HUES6 (cell line): ENCODE measurements at regions not wholly inside any gene's neighbourhood (a gene's known extent, or its start where the extent isn't known, plus 50 kb on each side); places are given as distances from the start of the nearest gene placed in this dataset.
"Not testable (repeated sequence)": the region's sequence is repeated elsewhere in the genome, so short reads cannot be mapped to it uniquely, and the experiment has no call there.

Source experiments
- H3K27ac ChIP-seq: 2 replicates; pipeline ENCODE4 v1.7.0; 2013; ENCODE audit warnings: low read depth, mild to moderate bottlenecking, low read length, inconsistent platforms
- H3K27me3 ChIP-seq: 2 replicates; pipeline ENCODE4 v1.6.1; 2013; ENCODE audit warnings: low read length; ENCODE audit not compliant: control insufficient read depth, insufficient read depth
- H3K36me3 ChIP-seq: 2 replicates; pipeline ENCODE4 v1.6.1; 2013; ENCODE audit warnings: low read length; ENCODE audit not compliant: control insufficient read depth, insufficient read depth
- H3K4me1 ChIP-seq: 2 replicates; pipeline ENCODE4 v1.6.1; 2013; ENCODE audit warnings: low read length; ENCODE audit not compliant: control insufficient read depth, insufficient read depth
- H3K4me3 ChIP-seq: 2 replicates; pipeline ENCODE4 v1.5.1; 2013; ENCODE audit warnings: low read depth, low read length
- H3K9ac ChIP-seq: one replicate; pipeline ENCODE4 v1.6.1; 2013; ENCODE audit warnings: mild to moderate bottlenecking, low read length
- H3K9me3 ChIP-seq: 2 replicates; pipeline ENCODE4 v1.6.1; 2013; ENCODE audit warnings: low read depth, low read length; ENCODE audit not compliant: control insufficient read depth, insufficient read depth

DNA sequence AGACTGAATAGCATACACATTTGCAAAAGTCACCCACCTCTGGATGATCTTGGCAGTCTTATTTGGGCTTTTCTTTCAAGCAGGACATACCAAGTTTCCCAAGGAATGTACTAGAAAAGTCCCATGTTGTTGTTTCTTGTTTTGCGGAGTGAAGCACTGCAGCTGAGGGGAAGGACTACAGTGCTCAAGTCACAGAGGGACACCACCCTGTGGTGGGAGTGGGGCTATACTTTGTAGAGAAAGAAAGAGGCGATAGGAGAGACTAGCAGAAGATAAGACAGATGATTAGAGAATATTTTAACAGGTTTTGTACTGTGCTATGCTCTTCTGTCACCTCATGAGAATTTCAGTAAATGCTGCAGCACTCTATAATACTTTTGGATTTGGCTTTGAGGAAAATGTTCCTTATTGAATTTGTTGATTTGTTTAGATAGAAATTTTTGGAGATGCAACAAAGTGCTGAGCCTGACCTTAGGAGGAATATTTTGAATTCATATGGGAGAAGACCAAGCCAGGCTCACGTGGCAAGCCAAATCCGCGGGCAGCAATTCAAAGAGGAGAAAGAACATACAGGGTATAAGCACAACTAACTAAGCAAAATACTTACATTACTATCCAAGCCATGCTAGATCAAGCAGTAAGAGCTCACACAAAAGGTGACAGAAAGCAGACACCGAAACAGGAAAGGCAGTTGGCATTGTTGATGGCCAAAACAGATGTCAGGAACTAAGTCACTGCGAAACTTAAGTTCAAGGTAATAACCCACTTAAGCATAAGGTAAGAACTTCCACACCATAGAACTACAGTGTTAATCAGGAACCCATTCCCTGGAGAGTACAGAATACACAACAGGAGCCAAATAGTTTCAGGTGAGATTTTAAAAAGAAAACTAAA, 280.3 kb upstream of the INTU start:
- Histone ChIP-seq H3K9ac (no peak overlapping the region), H3K27me3 (no peaks in the 10 kb centered on the region), H3K36me3 (no peaks in the 10 kb centered on the region), H3K4me1 (no peaks in the 10 kb centered on the region), H3K27ac (no peak overlapping the region), H3K9me3 (no peaks in the 10 kb centered on the region; the same call in 1 of the 2 replicates), H3K4me3 (no peak overlapping the region)

DNA sequence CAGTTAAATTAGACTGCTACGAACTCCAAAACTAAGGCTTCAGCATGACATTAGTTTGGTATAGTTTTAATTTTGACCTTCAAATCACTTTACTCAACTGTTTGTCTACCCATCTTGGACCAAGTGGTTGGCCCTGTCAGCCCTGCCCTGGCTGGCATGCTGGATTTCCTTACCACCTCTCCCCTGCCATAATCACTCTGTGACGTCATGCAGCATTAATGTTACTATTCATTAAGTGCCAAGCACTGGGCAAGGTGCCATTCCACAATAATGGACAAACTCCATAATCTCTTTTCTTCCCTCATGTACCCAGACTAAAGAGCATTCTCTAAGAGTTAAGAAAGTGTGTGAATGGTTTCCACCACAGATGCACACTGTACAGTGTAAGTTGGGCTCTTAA, 277.0 kb upstream of the INTU start:
- no peaks in the 10 kb centered on the region for H3K9me3 ChIP-seq
- H3K27ac ChIP-seq = no peak overlapping the region
- no peaks in the 10 kb centered on the region for H3K27me3 ChIP-seq

DNA sequence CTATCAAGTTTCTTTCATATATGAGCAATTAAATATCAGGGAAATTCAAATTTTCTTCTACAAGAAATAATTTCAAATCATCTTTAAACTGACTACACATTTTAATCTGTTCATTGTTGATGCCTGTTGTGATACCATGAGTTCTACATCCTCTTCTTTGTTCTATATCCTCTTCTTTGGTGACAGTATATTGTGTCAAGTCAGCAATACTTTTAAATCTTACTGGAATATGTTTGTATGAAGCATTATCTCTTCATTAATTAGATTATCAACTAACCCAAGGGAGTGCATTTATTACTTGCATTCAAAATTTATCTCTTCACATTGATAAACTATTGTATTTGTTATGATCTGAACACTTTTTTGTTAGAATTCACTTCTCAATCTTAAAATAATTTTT, 275.0 kb upstream of the INTU start:
- H3K36me3 ChIP-seq = no peaks in the 10 kb centered on the region
- H3K9me3 ChIP-seq = no peaks in the 10 kb centered on the region
- no peak overlapping the region for H3K4me3 ChIP-seq
- H3K4me1 ChIP-seq = no peaks in the 10 kb centered on the region
- H3K27ac ChIP-seq = no peak overlapping the region
- no peaks in the 10 kb centered on the region for H3K27me3 ChIP-seq
- H3K9ac ChIP-seq = no peak overlapping the region

More for the DNA sequence above, 277.0 kb upstream of the INTU start:
- Histone ChIP-seq H3K9ac (no peak overlapping the region), H3K4me3 (no peak overlapping the region), H3K36me3 (no peaks in the 10 kb centered on the region), H3K4me1 (no peaks in the 10 kb centered on the region)

DNA sequence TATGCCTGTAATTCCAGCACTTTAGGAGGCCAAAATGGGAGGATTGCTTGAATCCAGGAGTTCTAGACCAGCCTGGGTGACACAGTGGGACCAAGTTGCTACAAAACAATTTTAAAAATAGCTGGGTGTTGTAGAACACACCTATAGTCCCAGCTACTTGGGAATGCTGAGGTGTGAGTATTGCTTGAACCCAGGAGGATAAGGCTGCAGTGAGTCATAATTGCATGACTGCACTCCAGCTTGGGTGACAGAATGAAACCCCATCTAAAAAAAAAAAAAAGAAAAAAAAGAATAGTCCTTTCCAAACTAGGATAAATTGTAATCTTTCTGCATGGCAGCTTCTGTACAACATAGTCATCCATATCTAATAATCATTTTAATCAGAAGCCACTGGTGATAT, 270.1 kb upstream of the INTU start:
- no peaks in the 10 kb centered on the region for H3K9me3 ChIP-seq
- no peaks in the 10 kb centered on the region for H3K36me3 ChIP-seq
- H3K4me1 ChIP-seq = no peaks in the 10 kb centered on the region
- H3K9ac ChIP-seq = no peak overlapping the region
- H3K27ac ChIP-seq = no peak overlapping the region
- H3K4me3 ChIP-seq = no peak overlapping the region
- H3K27me3 ChIP-seq = no peaks in the 10 kb centered on the region

DNA sequence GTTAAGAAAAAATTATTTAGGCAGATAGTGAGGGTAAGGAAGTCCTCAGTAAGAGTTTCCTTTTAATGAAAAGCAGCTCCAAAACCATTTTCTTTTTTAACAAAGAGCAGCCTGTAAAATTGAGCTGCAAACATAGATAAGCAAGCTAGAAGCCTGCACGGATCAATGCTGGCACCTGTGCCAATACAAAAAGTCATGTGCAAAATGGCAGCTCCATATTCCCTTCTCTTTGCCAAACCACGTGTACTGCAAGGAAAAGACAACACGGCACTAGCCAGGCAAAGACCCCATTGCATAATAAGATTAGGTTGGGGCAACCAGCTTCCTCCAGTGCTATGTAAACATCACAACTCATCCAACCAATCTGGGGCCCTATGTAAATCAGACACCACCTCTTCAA, 268.4 kb upstream of the INTU start:
- H3K27me3 ChIP-seq = no peaks in the 10 kb centered on the region
- H3K36me3 ChIP-seq = no peaks in the 10 kb centered on the region
- no peak overlapping the region for H3K4me3 ChIP-seq
- no peak overlapping the region for H3K27ac ChIP-seq
- no peaks in the 10 kb centered on the region for H3K9me3 ChIP-seq
- no peaks in the 10 kb centered on the region for H3K4me1 ChIP-seq
- H3K9ac ChIP-seq = no peak overlapping the region

DNA sequence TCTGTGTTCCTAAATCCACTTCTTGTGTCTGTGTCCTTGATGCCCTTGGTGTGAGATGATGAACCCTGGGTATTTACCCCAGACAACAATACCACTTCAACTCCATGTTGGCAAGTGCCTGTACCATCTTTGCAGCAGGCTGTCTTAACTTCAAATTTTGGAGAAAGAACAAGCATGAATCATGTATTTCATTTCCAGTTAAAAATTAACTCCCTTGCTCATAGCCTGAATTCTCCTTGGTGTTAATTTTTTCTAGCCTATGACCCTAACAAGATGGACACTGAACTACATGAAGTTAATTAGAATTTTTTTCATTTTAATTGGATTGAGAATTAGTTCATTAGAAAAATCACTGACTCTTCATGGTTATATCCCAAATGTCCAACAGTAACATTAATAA, 267.8 kb upstream of the INTU start:
- Histone ChIP-seq H3K9ac (no peak overlapping the region), H3K9me3 (no peaks in the 10 kb centered on the region), H3K4me1 (no peaks in the 10 kb centered on the region), H3K27me3 (no peaks in the 10 kb centered on the region), H3K4me3 (no peak overlapping the region), H3K36me3 (no peaks in the 10 kb centered on the region), H3K27ac (no peak overlapping the region)

DNA sequence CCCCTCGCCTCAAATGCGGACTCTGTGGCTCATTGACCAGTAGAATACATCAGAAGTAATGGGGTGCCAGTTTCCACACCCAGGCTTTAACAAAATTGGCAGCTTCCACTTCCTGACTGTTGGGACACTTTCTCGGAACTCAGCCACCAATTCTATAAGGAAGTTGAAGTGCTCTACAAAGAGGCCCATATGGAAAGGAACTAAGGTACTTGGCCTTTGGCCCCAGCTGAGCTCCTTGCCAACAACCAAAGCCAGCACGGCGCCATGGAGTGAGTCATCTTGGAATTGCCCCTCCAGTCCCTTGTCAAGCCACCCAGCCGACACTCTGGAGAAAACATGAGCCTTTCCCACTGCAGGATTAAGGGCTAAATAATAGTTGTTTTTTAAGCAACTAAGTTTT, 262.2 kb upstream of the INTU start:
- H3K27ac ChIP-seq = no peak overlapping the region
- no peaks in the 10 kb centered on the region for H3K36me3 ChIP-seq
- no peaks in the 10 kb centered on the region for H3K4me1 ChIP-seq
- H3K27me3 ChIP-seq = no peaks in the 10 kb centered on the region
- no peaks in the 10 kb centered on the region for H3K9me3 ChIP-seq
- H3K4me3 ChIP-seq = no peak overlapping the region
- H3K9ac ChIP-seq = no peak overlapping the region

DNA sequence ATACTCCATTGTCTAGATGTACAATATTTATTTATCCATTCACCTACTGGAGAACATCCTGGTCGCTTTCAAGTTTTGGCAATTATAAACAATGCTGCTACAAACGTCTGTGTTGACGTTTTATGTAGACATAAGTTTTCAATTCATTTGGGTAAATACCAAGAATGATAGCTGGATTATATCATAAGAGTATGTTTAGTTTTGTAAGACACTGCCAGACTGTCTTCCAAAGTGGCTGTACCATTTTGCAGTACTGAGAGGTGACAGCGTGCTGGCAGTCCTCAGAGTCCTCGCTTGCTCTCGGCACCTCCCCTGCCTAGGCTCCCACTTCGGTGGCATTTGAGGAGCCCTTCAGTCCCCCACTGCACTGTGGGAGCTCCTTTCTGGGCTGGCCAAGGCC, 253.3 kb upstream of the INTU start:
- no peak overlapping the region for H3K9ac ChIP-seq
- H3K27me3 ChIP-seq = no peaks in the 10 kb centered on the region
- H3K36me3 ChIP-seq = no peaks in the 10 kb centered on the region
- H3K27ac ChIP-seq = no peak overlapping the region
- peaks cover 3% of the 10 kb centered on the region; the same call in 1 of the 2 replicates for H3K9me3 ChIP-seq
- H3K4me1 ChIP-seq = no peaks in the 10 kb centered on the region
- H3K4me3 ChIP-seq = no peak overlapping the region

DNA sequence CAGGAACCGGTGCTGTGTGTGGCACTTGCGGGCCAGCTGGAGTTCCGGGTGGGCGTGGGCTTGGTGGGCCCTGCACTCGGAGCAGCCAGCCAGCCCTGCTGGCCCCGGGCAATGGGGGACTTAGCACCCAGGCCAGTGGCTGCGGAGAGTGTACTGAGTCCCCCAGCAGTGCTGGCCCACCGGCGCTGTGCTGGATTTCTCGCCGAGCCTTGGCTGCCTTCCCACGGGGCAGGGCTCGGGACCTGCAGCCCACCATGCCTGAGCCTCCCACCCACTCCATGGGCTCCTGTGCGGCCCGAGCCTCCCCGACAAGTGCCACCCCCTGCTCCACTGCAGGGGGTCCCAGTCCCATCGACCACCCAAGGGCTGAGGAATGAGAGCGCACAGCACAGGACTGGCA, 252.8 kb upstream of the INTU start:
- not testable (repeated sequence) for H3K4me1 ChIP-seq, H3K27me3 ChIP-seq, H3K27ac ChIP-seq, H3K36me3 ChIP-seq, H3K4me3 ChIP-seq, H3K9me3 ChIP-seq, H3K9ac ChIP-seq

DNA sequence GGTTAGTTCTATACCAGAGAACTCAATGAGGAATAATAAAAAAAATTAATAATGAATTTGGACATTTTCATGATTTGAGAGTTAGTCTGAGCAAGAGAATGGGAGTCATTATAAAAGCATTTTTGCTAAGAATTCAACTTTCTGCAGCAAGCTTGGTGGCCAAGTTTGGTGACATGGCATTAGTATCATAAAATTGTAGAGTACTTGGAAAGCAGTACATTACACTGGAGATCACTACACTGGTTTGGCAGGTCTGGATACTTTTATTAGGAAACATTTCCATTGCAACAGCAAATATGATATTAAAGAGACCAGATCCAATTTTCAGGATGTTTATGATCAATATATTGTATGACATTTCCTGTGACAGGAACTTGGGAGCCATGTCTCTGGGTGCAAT, 249.1 kb upstream of the INTU start:
- Histone ChIP-seq H3K27ac (no peak overlapping the region), H3K36me3 (no peaks in the 10 kb centered on the region), H3K4me3 (no peak overlapping the region), H3K9ac (no peak overlapping the region), H3K9me3 (peaks cover 3% of the 10 kb centered on the region; the same call in 1 of the 2 replicates), H3K27me3 (no peaks in the 10 kb centered on the region), H3K4me1 (no peaks in the 10 kb centered on the region)

DNA sequence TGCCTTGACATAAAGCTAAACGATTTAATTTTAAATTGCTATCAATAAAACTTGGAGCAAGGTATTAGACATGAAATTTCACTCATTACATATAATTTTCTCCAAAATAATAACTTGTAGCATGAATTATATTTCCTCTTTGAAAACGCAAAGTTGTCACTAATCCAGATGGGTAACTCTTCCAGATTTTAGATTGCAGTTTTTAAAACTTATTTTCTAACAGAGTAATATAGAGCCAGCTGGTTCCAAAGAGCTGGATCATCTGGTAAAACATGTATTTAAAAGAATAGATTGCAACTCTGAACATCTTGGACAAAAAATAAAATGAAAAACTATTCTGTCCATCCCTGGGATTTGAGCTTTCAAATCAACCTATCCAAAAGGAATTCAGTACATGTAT, 238.2 kb upstream of the INTU start:
- Histone ChIP-seq H3K9me3 (no peaks in the 10 kb centered on the region), H3K4me1 (no peaks in the 10 kb centered on the region), H3K27me3 (no peaks in the 10 kb centered on the region), H3K9ac (no peak overlapping the region), H3K27ac (no peak overlapping the region), H3K36me3 (no peaks in the 10 kb centered on the region), H3K4me3 (no peak overlapping the region)
